Stimulated activated CD4-positive, alpha-beta T cell treated with anti-CD3 and anti-CD28 coated beads, Interleukin-15, amount 100 ng/mL, for 24 hours (primary cell): ENCODE measurements at regions not wholly inside any gene's neighbourhood (a gene's known extent, or its start where the extent isn't known, plus 50 kb on each side); places are given as distances from the start of the nearest gene placed in this dataset.
"Not testable (repeated sequence)": the region's sequence is repeated elsewhere in the genome, so short reads cannot be mapped to it uniquely, and the experiment has no call there.

ENCODE experiments used
- DNase-seq: peaks from one replicate; pipeline ENCODE4 v3.0.0-alpha.2; 2020

GRCh38 chr4:20122198-20122988, 129.3 kb upstream of the SLIT2 start:
- DNase-seq = no peak

- DNase-seq = no peak
Measured at GRCh38 chr4:20119141-20119540, 132.6 kb upstream of the SLIT2 start.

GRCh38 chr4:20109391-20109790, 142.3 kb upstream of the SLIT2 start:
- DNase-seq = no peak

- DNase-seq = no peak
Measured at GRCh38 chr4:20106921-20107320, 144.8 kb upstream of the SLIT2 start.

- DNase-seq = no peak
Measured at GRCh38 chr4:20101831-20102230, 149.9 kb upstream of the SLIT2 start.

GRCh38 chr4:20096911-20097310, 154.8 kb upstream of the SLIT2 start:
- DNase-seq = no peak

GRCh38 chr4:20095805-20096541, 155.7 kb upstream of the SLIT2 start:
- DNase-seq = no peak

GRCh38 chr4:20091781-20092180, 159.9 kb upstream of the SLIT2 start:
- no peak for DNase-seq

GRCh38 chr4:20087522-20087911, 164.2 kb upstream of the SLIT2 start:
- no peak for DNase-seq

- no peak for DNase-seq
Measured at GRCh38 chr4:20086799-20087521, 164.7 kb upstream of the SLIT2 start.

- DNase-seq = no peak
Measured at GRCh38 chr4:20086067-20086798, 165.5 kb upstream of the SLIT2 start.

- DNase-seq = no peak
Measured at GRCh38 chr4:20085653-20086052, 166.1 kb upstream of the SLIT2 start.

- DNase-seq = no peak
Measured at GRCh38 chr4:20085156-20085555, 166.5 kb upstream of the SLIT2 start.

GRCh38 chr4:20084488-20084887, 167.2 kb upstream of the SLIT2 start:
- DNase-seq = peak; percentile 18

- DNase-seq = no peak
Measured at GRCh38 chr4:20078644-20079043, 173.1 kb upstream of the SLIT2 start.

GRCh38 chr4:20075248-20075871, 176.3 kb upstream of the SLIT2 start:
- no peak for DNase-seq

GRCh38 chr4:20074450-20074849, 177.3 kb upstream of the SLIT2 start:
- DNase-seq = no peak

- no peak for DNase-seq
Measured at GRCh38 chr4:20065952-20066351, 185.8 kb upstream of the SLIT2 start.

- not testable (repeated sequence) for DNase-seq
Measured at GRCh38 chr4:20062857-20063256, 188.8 kb upstream of the SLIT2 start.

GRCh38 chr4:20062054-20062453, 189.7 kb upstream of the SLIT2 start:
- DNase-seq = no peak

- DNase-seq = no peak
Measured at GRCh38 chr4:20050768-20051167, 200.9 kb upstream of the SLIT2 start.

GRCh38 chr4:20049889-20050288, 201.8 kb upstream of the SLIT2 start:
- no peak for DNase-seq
